Stimulated activated CD4-positive, alpha-beta T cell treated with anti-CD3 and anti-CD28 coated beads, Interleukin-1b, Interleukin-23, amount 100 ng/mL, for 48 hours (primary cell): ENCODE measurements at regions not wholly inside any gene's neighbourhood (a gene's known extent, or its start where the extent isn't known, plus 50 kb on each side); places are given as distances from the start of the nearest gene placed in this dataset.

ENCODE experiments used
- DNase-seq: peaks from one replicate; pipeline ENCODE4 v3.0.0-alpha.2; 2020

- DNase-seq, result no peak
Measured at GRCh38 chr2:129849559-129850160, 129.8 kb upstream of the RAB6C start.

- no peak for DNase-seq
Measured at GRCh38 chr2:129857200-129857599, 122.3 kb upstream of the RAB6C start.

GRCh38 chr2:129859175-129859574 is 120.3 kb upstream of the RAB6C start:
- no peak for DNase-seq

- no peak for DNase-seq
Measured at GRCh38 chr2:129860088-129860487, 119.4 kb upstream of the RAB6C start.

- no peak for DNase-seq
Measured at GRCh38 chr2:129861666-129862288, 117.7 kb upstream of the RAB6C start.

- no peak for DNase-seq
Measured at GRCh38 chr2:129862668-129863067, 116.8 kb upstream of the RAB6C start.

GRCh38 chr2:129863350-129863749 is 116.1 kb upstream of the RAB6C start:
- DNase-seq, result no peak

- DNase-seq, result no peak
Measured at GRCh38 chr2:129864719-129865118, 114.7 kb upstream of the RAB6C start.

GRCh38 chr2:129865976-129866375 is 113.5 kb upstream of the RAB6C start:
- no peak for DNase-seq

- no peak for DNase-seq
Measured at GRCh38 chr2:129866391-129866790, 113.1 kb upstream of the RAB6C start.

- no peak for DNase-seq
Measured at GRCh38 chr2:129868151-129868550, 111.3 kb upstream of the RAB6C start.

- DNase-seq, result no peak
Measured at GRCh38 chr2:129870685-129871241, 108.7 kb upstream of the RAB6C start.

- DNase-seq, result no peak
Measured at GRCh38 chr2:129872446-129872845, 107.0 kb upstream of the RAB6C start.

GRCh38 chr2:129876541-129876940 is 102.9 kb upstream of the RAB6C start:
- no peak for DNase-seq

- DNase-seq, result peak; percentile 82
Measured at GRCh38 chr2:129877289-129877741, 102.2 kb upstream of the RAB6C start.

- no peak for DNase-seq
Measured at GRCh38 chr2:129877795-129878775, 101.4 kb upstream of the RAB6C start.

- DNase-seq, result no peak
Measured at GRCh38 chr2:129879614-129880180, 99.8 kb upstream of the RAB6C start.

GRCh38 chr2:129880309-129880708 is 99.2 kb upstream of the RAB6C start:
- DNase-seq, result no peak

- DNase-seq, result no peak
Measured at GRCh38 chr2:129880971-129881370, 98.5 kb upstream of the RAB6C start.

GRCh38 chr2:129881786-129882396 is 97.6 kb upstream of the RAB6C start:
- no peak for DNase-seq

- DNase-seq, result no peak
Measured at GRCh38 chr2:129882476-129882875, 97.0 kb upstream of the RAB6C start.

- DNase-seq, result no peak
Measured at GRCh38 chr2:129883121-129883520, 96.3 kb upstream of the RAB6C start.
